GM23248 (cell line): ENCODE measurements at regions not wholly inside any gene's neighbourhood (a gene's known extent, or its start where the extent isn't known, plus 50 kb on each side); places are given as distances from the start of the nearest gene placed in this dataset.
"Not testable (repeated sequence)": the region's sequence is repeated elsewhere in the genome, so short reads cannot be mapped to it uniquely, and the experiment has no call there.

Experiments
- DNase-seq: peaks from one replicate; pipeline ENCODE4 v3.0.0-alpha.2; 2015
- H2AFZ ChIP-seq: fragments of 200-600 bp; sonication (generic); 2 replicates; pipeline ENCODE4 v1.6.1; 2016; ENCODE audit warnings: antibody characterized with exemption
- H3F3A ChIP-seq: fragments of 200-600 bp; sonication (generic); 2 replicates; pipeline ENCODE4 v1.6.1; 2016; ENCODE audit warnings: mild to moderate bottlenecking, antibody characterized with exemption, mixed run types; ENCODE audit not compliant: insufficient read depth
- H3K27ac ChIP-seq: fragments of 200-600 bp; sonication (generic); 2 replicates; pipeline ENCODE4 v1.5.1; 2016; ENCODE audit warnings: mild to moderate bottlenecking
- H3K27me3 ChIP-seq: fragments of 200-600 bp; sonication (generic); replicated peaks from 2 replicates; pipeline ENCODE4 v1.6.1; 2016; ENCODE audit warnings: mild to moderate bottlenecking; ENCODE audit not compliant: insufficient read depth
- H3K36me3 ChIP-seq: fragments of 200-600 bp; sonication (generic); 2 replicates; pipeline ENCODE4 v1.6.1; 2016; ENCODE audit warnings: low read depth, mild to moderate bottlenecking
- H3K4me1 ChIP-seq: fragments of 200-600 bp; sonication (generic); 2 replicates; pipeline ENCODE4 v1.6.1; 2016; ENCODE audit warnings: mild to moderate bottlenecking; ENCODE audit not compliant: insufficient read depth
- H3K4me2 ChIP-seq: fragments of 200-600 bp; sonication (generic); one replicate; pipeline ENCODE4 v1.6.1; 2016; ENCODE audit warnings: mild to moderate bottlenecking; ENCODE audit not compliant: unreplicated experiment
- H3K4me3 ChIP-seq: fragments of 200-600 bp; sonication (generic); 2 replicates; pipeline ENCODE4 v1.5.1; 2016; ENCODE audit warnings: mild to moderate bottlenecking
- H3K79me2 ChIP-seq: fragments of 200-600 bp; sonication (generic); 2 replicates; pipeline ENCODE4 v1.6.1; 2016; ENCODE audit warnings: mild to moderate bottlenecking; ENCODE audit not compliant: insufficient read depth
- H3K9ac ChIP-seq: fragments of 200-600 bp; sonication (generic); 2 replicates; pipeline ENCODE4 v1.6.1; 2016; ENCODE audit warnings: mild to moderate bottlenecking
- H3K9me2 ChIP-seq: fragments of 200-600 bp; sonication (generic); 2 replicates; pipeline ENCODE4 v1.6.1; 2016; ENCODE audit warnings: mixed run types, mild to moderate bottlenecking, moderate library complexity; ENCODE audit not compliant: insufficient read depth
- H3K9me3 ChIP-seq: fragments of 200-600 bp; sonication (generic); one replicate; pipeline ENCODE4 v1.6.1; 2017; ENCODE audit warnings: low read depth
- H4K20me1 ChIP-seq: fragments of 200-600 bp; sonication (generic); 2 replicates; pipeline ENCODE4 v1.6.0; 2016; ENCODE audit not compliant: insufficient read depth
- EZH2 ChIP-seq: fragments of 200-600 bp; sonication (generic); IDR thresholded peaks from 2 replicates; pipeline ENCODE4 v1.6.1; 2018; ENCODE audit warnings: antibody characterized with exemption, mild to moderate bottlenecking; ENCODE audit not compliant: insufficient read depth, poor library complexity, severe bottlenecking
- EZH2phosphoT487 ChIP-seq: fragments of 200-600 bp; sonication (generic); IDR thresholded peaks from 2 replicates; pipeline ENCODE4 v1.6.1; 2018; ENCODE audit warnings: antibody characterized with exemption, moderate library complexity, mild to moderate bottlenecking, low read depth; ENCODE audit not compliant: insufficient read depth
- WGBS, 2 experiments: methylation state at CpG; one replicate each; pipeline ENCODE4 v1.1.6; 2015 to 2017; ENCODE audit warnings: low lambda C conversion rate in 2 of 2, low coverage in 1 of 2; ENCODE audit errors: missing lambda C conversion rate in 2 of 2; 5-methylcytosine and 5-hydroxymethylcytosine counted together
- in situ Hi-C: fragments of 300-500 bp; cut with MboI; formaldehyde crosslinking; loops from 2 replicates; pipeline ENCODE4 v1.15.0; 2020

DNA sequence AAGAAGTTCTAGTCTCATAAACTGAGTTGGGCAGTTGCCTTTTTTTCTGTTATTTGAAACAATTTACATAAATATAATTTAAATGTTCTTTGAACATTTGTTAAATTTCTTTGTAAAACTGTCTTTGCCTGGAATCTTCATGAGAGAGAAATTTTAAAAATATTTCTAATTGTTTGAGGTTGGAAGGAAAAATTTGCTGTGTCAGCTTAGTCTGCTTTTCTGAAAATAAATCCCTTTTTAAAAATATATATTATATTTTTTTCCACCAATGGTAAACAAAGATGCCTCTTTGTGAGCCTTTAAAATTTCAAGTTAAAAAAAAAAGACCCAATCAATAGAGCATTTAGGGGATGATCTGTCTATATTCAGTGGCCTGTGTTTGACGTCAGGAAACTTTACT, 542.7 kb downstream of the KIF4B start:
- Histone ChIP-seq H4K20me1 (no peaks in the 10 kb centered on the region), H3K36me3 (no peaks in the 10 kb centered on the region), H3K27ac (no peak overlapping the region), H3K4me2 (no peak overlapping the region), H3K9me2 (no peaks in the 10 kb centered on the region), H3K4me1 (no peaks in the 10 kb centered on the region), H3F3A (no peaks in the 10 kb centered on the region), H2AFZ (no peak overlapping the region), H3K9me3 (no peaks in the 10 kb centered on the region), H3K9ac (no peak overlapping the region), H3K4me3 (no peak overlapping the region), H3K27me3 (no peaks in the 10 kb centered on the region), H3K79me2 (no peaks in the 10 kb centered on the region)
- DNase-seq: no peak
- WGBS, 2 experiments: 20 to 24% methylated on average over 1 of the region's 1 CpG
- in situ Hi-C loops: no loop called here
- TF ChIP-seq EZH2phosphoT487: no peak
- no peak for TF ChIP-seq EZH2

DNA sequence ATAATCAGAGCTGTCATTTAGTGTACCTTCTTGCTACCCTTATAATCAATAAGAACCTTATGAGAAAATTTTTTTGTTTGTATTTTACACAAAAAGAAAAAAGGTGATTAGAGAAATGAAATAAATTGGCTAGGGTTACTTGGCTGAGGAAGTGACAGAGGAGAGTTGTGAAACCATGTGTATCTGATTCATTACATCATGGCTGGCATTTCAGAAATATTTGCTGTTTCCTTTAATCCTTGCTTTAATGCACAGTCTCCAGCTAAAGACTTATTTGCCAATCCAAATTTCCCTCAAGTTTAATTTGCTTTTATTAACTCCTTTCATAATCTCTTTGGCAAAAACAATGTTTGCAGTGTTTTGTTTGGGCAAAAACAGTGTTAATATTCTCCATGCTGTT, 543.1 kb downstream of the KIF4B start:
- TF ChIP-seq EZH2phosphoT487 (no peak), EZH2 (no peak)
- no peaks in the 10 kb centered on the region for H3K9me2 ChIP-seq
- no peaks in the 10 kb centered on the region for H3K36me3 ChIP-seq
- DNase-seq: no peak
- no peak overlapping the region for H3K9ac ChIP-seq
- no peaks in the 10 kb centered on the region for H3K9me3 ChIP-seq
- in situ Hi-C loops: no loop called here
- no peaks in the 10 kb centered on the region for H4K20me1 ChIP-seq
- no peak overlapping the region for H3K27ac ChIP-seq
- H3K4me2 ChIP-seq: no peak overlapping the region
- H3K4me3 ChIP-seq: no peak overlapping the region
- H3F3A ChIP-seq: no peaks in the 10 kb centered on the region
- no peaks in the 10 kb centered on the region for H3K79me2 ChIP-seq
- no peak overlapping the region for H2AFZ ChIP-seq
- H3K27me3 ChIP-seq: no peaks in the 10 kb centered on the region
- no peaks in the 10 kb centered on the region for H3K4me1 ChIP-seq

DNA sequence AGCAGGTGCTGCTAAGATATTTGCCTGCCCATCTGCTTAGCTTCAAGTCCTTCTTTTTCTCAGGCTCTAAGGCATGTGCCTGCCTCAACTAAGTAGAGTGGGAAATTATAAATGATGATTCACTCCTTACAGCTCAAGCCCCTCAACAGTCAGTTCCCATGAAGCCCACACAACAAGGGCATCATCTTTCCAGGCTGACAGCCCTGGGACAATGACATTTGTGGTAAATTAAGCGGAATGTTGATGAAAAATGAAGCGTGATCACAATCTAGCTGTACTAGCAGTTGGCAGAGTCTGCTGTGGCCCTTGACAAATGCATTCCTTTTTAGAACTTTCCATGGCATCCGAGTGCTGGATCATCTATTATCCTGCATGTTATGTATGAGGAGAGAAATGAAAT, 548.6 kb downstream of the KIF4B start:
- Histone ChIP-seq H3K4me1 (no peaks in the 10 kb centered on the region), H3K36me3 (no peaks in the 10 kb centered on the region), H3K9me3 (no peaks in the 10 kb centered on the region), H2AFZ (no peak overlapping the region), H4K20me1 (no peaks in the 10 kb centered on the region), H3K4me3 (no peak overlapping the region), H3K9ac (no peak overlapping the region), H3K9me2 (no peaks in the 10 kb centered on the region), H3K27ac (no peak overlapping the region), H3K79me2 (no peaks in the 10 kb centered on the region), H3F3A (no peaks in the 10 kb centered on the region), H3K27me3 (no peaks in the 10 kb centered on the region), H3K4me2 (no peak overlapping the region)
- no peak for TF ChIP-seq EZH2phosphoT487
- TF ChIP-seq EZH2: no peak
- DNase-seq: no peak
- WGBS, 2 experiments: 20 to 33% methylated on average over 3 of the region's 3 CpGs
- in situ Hi-C loops: no loop called here

DNA sequence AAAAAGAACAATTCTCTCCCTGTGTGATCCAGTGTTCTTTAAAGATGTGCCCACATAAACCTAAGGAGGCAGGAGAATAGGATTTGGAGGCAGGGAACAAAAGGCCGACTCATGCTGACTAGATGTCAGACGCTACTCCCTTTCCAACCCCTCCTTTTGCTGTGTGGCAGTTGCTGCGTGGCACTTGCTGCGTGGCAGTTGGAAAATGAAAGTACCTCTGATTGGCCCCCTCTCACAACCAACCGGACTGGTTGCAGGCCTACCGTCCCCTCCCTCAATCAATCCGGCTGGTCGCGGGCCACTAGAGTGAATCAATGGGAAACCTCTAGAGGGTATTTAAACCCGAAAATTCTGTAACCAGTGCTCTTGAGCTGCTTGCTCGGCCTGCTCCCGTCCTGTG, 551.0 kb downstream of the KIF4B start:
- Histone ChIP-seq H3K9me3 (no peaks in the 10 kb centered on the region), H3K9me2 (no peaks in the 10 kb centered on the region), H3K4me2 (no peak overlapping the region), H3K9ac (no peak overlapping the region), H4K20me1 (no peaks in the 10 kb centered on the region), H3F3A (no peaks in the 10 kb centered on the region), H3K36me3 (no peaks in the 10 kb centered on the region), H3K79me2 (no peaks in the 10 kb centered on the region), H2AFZ (no peak overlapping the region), H3K4me3 (no peak overlapping the region), H3K27me3 (no peaks in the 10 kb centered on the region), H3K27ac (no peak overlapping the region), H3K4me1 (no peaks in the 10 kb centered on the region)
- WGBS, 2 experiments: 38 to 40% methylated on average over 12 of the region's 12 CpGs
- DNase-seq: no peak
- in situ Hi-C loops: no loop called here
- TF ChIP-seq EZH2phosphoT487 (no peak), EZH2 (no peak)

DNA sequence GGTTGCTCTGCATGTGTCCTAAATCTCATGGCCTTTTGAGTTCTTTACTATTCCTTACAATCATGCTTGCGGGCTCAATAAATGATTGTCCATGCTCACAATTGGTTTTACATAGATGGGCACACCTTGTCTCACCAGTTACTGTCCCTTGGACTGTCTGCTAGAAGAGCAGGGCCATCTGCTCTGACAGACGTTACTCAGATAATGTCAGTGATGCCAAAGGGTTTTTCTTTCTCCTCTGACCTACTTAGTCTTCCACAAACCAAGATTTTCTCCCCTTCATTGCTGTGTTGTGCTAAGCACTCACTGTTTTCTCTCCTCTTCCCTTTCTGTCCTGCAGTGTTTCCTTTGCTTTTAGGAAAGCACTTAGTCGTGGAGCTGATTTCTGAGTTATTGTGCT, 562.3 kb downstream of the KIF4B start:
- Histone ChIP-seq H3F3A (no peaks in the 10 kb centered on the region), H3K9ac (no peak overlapping the region), H3K9me3 (no peaks in the 10 kb centered on the region), H3K9me2 (no peaks in the 10 kb centered on the region), H2AFZ (no peak overlapping the region), H3K27ac (no peak overlapping the region), H4K20me1 (no peaks in the 10 kb centered on the region), H3K4me3 (no peak overlapping the region), H3K4me1 (no peaks in the 10 kb centered on the region), H3K27me3 (no peaks in the 10 kb centered on the region), H3K36me3 (no peaks in the 10 kb centered on the region), H3K4me2 (no peak overlapping the region), H3K79me2 (no peaks in the 10 kb centered on the region)
- in situ Hi-C loops: no loop called here
- WGBS, 2 experiments: 4 to 11% methylated on average over 3 of the region's 3 CpGs
- DNase-seq: no peak
- no peak for TF ChIP-seq EZH2
- TF ChIP-seq EZH2phosphoT487: no peak

DNA sequence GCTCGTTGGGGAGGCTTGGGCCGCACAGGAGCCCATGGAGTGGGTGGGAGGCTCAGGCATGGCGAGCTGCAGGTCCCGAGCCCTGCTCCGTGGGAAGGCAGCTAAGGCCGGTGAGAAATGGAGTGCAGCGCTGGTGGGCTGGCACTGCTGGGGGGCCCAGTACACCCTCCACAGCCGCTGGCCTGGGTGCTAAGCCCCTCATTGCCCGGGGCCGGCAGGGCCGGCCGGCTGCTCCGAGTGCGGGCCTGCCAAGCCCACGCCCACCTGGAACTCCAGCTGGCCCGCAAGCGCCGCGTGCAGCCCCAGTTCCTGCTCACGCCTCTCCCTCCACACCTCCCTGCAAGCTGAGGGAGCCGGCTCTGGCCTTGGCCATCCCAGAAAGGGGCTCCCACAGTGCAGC, 573.3 kb downstream of the KIF4B start:
- H3K4me2 ChIP-seq, in situ Hi-C loops: not testable (repeated sequence)
- WGBS, 2 experiments: 73 to 75% methylated on average over 15 to 17 of the region's 21 CpGs

More for the DNA sequence above, 573.3 kb downstream of the KIF4B start:
- H3K79me2 ChIP-seq, DNase-seq, H3K9me2 ChIP-seq, H3K4me3 ChIP-seq, H3K27ac ChIP-seq, H2AFZ ChIP-seq, H3K9ac ChIP-seq, H3K36me3 ChIP-seq, H4K20me1 ChIP-seq, H3F3A ChIP-seq, H3K9me3 ChIP-seq, H3K4me1 ChIP-seq, H3K27me3 ChIP-seq: not testable (repeated sequence)
